ENCODE measurements at regions not wholly inside any gene's neighbourhood (a gene's known extent, or its start where the extent isn't known, plus 50 kb on each side); places are given as distances from the start of the nearest gene placed in this dataset.
"Not testable (repeated sequence)": the region's sequence is repeated elsewhere in the genome, so short reads cannot be mapped to it uniquely, and the experiment has no call there.

DNA sequence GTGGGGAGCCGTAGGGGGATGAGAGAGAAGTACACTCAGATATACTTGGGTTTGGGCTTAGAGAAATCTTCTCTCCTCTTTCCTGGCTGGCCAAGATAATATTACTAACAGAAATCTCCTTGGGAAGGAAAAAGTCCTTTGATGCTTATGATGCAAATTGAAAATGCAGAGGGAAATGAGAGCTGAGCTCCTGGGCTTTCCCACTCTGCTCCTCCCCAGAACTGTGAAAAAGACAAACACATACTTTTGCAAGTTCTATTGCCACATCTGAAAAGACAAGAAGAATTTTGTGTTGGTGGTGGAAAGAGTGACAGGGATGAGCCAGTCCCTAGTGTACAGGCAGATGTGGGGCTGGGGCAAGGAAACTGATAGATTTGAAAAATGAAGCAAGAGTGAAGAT is 185.9 kb downstream of the ANKRD60 start:
- 51 to 88% (median 84%) methylated on average over 1 of the region's 1 CpG for whole genome bisulfite sequencing, 3 donors
- FAIRE-seq (no peak), DNase-seq (no peak)
- no peaks in the 10 kb centered on the region for H3K36me3 ChIP-seq (ENCODE audit: control insufficient read depth in 3 of 3, insufficient read depth in 2 of 3, low read depth in 1 of 3, low read length in 3 of 3)
- no peaks in the 10 kb centered on the region for H3K27me3 ChIP-seq (ENCODE audit: control insufficient read depth in 3 of 3, insufficient read depth in 3 of 3, low read length in 3 of 3)
- no peak overlapping the region for H3K27ac ChIP-seq (ENCODE audit: low read depth in 1 of 3, low read length in 2 of 3)
- H3K4me1 ChIP-seq (ENCODE audit: control insufficient read depth in 3 of 3, insufficient read depth in 2 of 3, low read depth in 1 of 3, low read length in 2 of 3): no peaks in the 10 kb centered on the region
- no peaks in the 10 kb centered on the region for H3K9me3 ChIP-seq (ENCODE audit: control insufficient read depth in 2 of 2, insufficient read depth in 1 of 2, low read depth in 1 of 2, low read length in 1 of 2)
- no peak overlapping the region for H3K4me3 ChIP-seq (ENCODE audit: low read depth in 1 of 3, low read length in 3 of 3)

DNA sequence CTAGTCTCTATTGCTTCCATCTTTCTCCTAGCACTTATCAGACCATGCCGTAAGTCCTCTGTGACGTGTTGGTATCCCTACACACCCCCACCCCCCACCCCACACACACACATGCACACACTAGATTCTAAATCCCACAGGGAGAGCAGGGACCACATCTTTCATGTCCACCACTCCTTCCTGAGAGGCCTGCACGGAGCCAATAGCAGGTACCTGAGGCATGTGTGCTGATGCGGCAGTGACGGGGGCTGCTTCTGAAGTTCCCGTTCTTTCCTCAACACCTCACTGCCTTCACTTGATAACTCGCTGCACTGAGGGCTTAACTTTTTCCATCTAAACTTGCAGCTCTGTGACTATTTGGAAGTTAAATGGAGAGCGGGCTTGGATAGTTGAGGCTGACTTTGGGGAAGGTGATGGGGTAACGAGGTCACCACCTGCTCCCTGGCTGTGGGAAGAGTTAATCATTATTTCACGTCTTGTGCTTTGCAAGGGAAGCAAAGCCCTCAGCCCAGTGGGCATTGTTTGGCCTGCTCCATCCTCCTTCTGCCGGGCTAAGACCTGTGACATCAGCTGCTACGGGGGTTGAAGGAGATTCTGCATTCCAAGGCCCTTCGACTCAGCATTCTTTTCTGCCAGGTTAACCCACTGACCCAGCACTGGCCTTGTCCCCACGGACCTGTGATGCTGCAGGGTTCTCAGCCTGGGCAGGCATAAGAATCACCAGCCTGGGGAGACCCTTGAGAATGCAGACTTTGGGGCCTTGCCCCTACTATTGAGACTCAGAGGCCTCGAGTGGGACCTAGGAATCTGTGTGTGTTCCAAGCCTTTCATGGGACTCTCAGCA is 187.8 kb downstream of the ANKRD60 start:
- DNase-seq (no peak), FAIRE-seq (no peak)
- no peaks in the 10 kb centered on the region for H3K36me3 ChIP-seq (ENCODE audit: control insufficient read depth in 3 of 3, insufficient read depth in 2 of 3, low read depth in 1 of 3, low read length in 3 of 3)
- no peaks in the 10 kb centered on the region for H3K27me3 ChIP-seq (ENCODE audit: control insufficient read depth in 3 of 3, insufficient read depth in 3 of 3, low read length in 3 of 3)
- 45 to 73% (median 56%) methylated on average over 15 of the region's 15 CpGs for WGBS, 3 donors
- H3K27ac ChIP-seq (ENCODE audit: low read depth in 1 of 3, low read length in 2 of 3): no peak overlapping the region
- no peaks in the 10 kb centered on the region for H3K4me1 ChIP-seq (ENCODE audit: control insufficient read depth in 3 of 3, insufficient read depth in 2 of 3, low read depth in 1 of 3, low read length in 2 of 3)
- no peaks in the 10 kb centered on the region for H3K9me3 ChIP-seq (ENCODE audit: control insufficient read depth in 2 of 2, insufficient read depth in 1 of 2, low read depth in 1 of 2, low read length in 1 of 2)
- no peak overlapping the region for H3K4me3 ChIP-seq (ENCODE audit: low read depth in 1 of 3, low read length in 3 of 3)

DNA sequence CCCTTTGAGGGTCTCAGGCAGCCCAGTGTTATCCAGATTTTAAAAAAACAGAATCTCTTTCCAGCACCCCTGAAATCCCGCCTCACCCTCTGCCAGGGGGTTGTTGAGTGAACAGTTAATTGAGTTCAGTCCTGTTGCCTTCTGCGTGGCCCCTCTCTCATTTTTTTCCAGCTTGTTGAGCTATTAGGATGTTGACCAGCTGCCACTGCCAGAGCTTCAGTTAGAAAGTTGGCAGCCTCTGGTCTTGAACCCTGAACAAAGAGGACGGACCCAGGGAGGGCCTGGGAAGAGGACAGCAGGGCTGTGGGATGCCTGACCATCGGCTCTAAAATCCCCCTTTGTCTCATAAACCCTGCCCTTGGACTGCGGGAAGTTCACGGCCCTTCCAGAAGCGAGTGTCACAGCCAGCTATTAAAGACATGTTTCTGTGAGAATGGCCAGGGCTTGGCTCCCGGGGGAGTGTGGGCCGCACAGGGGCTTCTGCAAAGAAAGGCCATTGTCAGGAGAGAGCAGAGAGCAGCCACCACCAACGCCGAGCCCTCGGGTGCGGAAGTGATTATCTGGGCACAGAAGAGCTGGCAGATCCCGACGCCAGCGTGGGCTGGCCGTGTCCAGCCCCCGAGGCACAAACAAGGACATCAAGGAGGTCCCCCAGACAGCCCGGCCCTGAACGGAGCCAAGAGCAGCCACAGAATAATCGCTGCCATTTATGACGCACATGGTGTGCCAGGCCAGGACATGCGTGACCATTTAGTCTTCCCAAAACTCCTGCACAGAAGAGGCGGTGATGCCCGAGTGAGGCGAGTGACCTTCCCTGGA is 189.0 kb downstream of the ANKRD60 start:
- H3K4me3 ChIP-seq (ENCODE audit: low read depth in 1 of 3, low read length in 3 of 3): no peak overlapping the region

DNA sequence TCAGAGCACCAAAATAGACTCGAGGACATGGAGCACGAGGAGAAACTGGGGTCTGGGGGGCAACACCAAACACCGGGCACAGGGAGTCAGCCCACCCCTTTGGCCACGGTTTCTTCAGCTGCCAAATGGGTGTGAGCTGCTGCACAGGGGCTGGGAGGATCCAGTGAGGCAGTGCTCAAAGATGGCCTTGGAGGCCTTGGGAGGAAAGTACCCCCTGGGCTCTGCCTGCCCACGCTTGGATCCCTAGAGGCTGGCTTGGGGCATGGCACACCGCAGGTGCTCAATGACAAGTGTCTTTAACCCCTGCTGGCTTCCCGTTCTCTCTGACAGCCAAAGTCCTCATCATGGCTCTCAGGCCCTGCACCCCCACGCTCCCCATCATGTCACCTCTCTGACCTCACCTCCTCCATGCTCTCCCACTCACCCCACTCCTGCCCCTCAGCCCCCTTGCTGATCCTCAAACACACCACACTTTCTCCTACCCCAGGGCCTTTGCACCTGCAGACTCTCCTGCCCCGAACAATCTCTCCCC is 190.3 kb downstream of the ANKRD60 start:
- no peak for FAIRE-seq
- 70 to 78% (median 76%) methylated on average over 9 of the region's 9 CpGs for WGBS, 3 donors
- no peak for DNase-seq
- H3K36me3 ChIP-seq (ENCODE audit: control insufficient read depth in 3 of 3, insufficient read depth in 2 of 3, low read depth in 1 of 3, low read length in 3 of 3): no peaks in the 10 kb centered on the region
- H3K9me3 ChIP-seq (ENCODE audit: control insufficient read depth in 2 of 2, insufficient read depth in 1 of 2, low read depth in 1 of 2, low read length in 1 of 2): no peaks in the 10 kb centered on the region
- H3K27me3 ChIP-seq (ENCODE audit: control insufficient read depth in 3 of 3, insufficient read depth in 3 of 3, low read length in 3 of 3): no peaks in the 10 kb centered on the region
- no peak overlapping the region for H3K4me3 ChIP-seq (ENCODE audit: low read depth in 1 of 3, low read length in 3 of 3)
- H3K4me1 ChIP-seq (ENCODE audit: control insufficient read depth in 3 of 3, insufficient read depth in 2 of 3, low read depth in 1 of 3, low read length in 2 of 3): no peaks in the 10 kb centered on the region
- H3K27ac ChIP-seq (ENCODE audit: low read depth in 1 of 3, low read length in 2 of 3): no peak overlapping the region

More for the DNA sequence above, 189.0 kb downstream of the ANKRD60 start:
- 76 to 81% (median 79%) methylated on average over 26 of the region's 26 CpGs for WGBS, 3 donors
- Histone ChIP-seq H3K9me3 (ENCODE audit: control insufficient read depth in 2 of 2, insufficient read depth in 1 of 2, low read depth in 1 of 2, low read length in 1 of 2) (no peaks in the 10 kb centered on the region), H3K36me3 (ENCODE audit: control insufficient read depth in 3 of 3, insufficient read depth in 2 of 3, low read depth in 1 of 3, low read length in 3 of 3) (no peaks in the 10 kb centered on the region), H3K27ac (ENCODE audit: low read depth in 1 of 3, low read length in 2 of 3) (no peak overlapping the region), H3K27me3 (ENCODE audit: control insufficient read depth in 3 of 3, insufficient read depth in 3 of 3, low read length in 3 of 3) (no peaks in the 10 kb centered on the region), H3K4me1 (ENCODE audit: control insufficient read depth in 3 of 3, insufficient read depth in 2 of 3, low read depth in 1 of 3, low read length in 2 of 3) (no peaks in the 10 kb centered on the region)
- no peak for DNase-seq
- no peak for FAIRE-seq

DNA sequence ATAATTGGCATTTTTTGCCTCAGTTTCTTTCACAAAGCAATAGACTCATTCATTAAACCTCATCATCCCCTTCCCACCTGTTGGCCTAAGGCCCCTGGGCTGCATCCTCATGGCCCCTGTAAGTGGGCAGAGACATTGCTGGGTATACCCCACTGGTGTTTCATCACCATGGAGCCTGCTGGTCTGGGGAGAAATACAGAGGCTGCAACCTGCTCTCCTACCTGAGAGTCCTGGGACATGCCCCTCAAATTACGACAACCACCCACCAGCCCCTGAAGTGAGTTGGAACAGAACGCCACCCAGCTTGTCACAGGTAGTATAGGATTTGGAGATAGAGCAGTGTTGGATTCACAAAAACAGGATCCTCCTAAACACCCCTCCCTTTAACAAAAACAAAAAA is 190.8 kb downstream of the ANKRD60 start:
- 88 to 90% (median 89%) methylated on average over 2 of the region's 2 CpGs for whole genome bisulfite sequencing, 3 donors
- FAIRE-seq: no peak
- no peak overlapping the region for H3K4me3 ChIP-seq (ENCODE audit: low read depth in 1 of 3, low read length in 3 of 3)

DNA sequence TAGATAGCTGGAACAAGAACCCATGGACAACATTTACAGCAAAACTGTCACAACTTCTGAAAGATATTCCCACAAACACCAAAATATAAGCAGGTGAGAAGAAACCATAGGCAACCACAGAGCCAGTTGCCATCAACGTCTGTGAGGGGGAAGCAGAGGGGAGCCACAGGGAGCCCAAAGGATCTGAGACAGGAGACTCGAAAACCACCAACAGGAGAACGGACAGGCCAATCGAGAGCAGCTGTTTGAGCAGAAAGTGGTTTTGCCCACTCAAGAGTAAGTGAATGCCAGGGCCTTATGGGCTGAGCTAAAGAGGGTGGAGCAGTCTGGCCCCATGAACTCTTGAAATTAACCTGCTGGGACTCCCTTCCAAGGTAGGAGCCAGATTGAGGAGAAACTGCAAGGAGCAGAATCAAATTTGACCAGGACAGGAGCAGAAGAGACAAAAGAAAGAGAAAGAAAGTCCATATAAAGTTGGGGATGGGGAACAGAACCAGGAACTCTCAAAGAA is 195.4 kb downstream of the ANKRD60 start:
- no peak overlapping the region for H3K27ac ChIP-seq (ENCODE audit: low read depth in 1 of 3, low read length in 2 of 3)
- WGBS, 3 donors: 76 to 91% (median 81%) methylated on average over 4 of the region's 4 CpGs
- H3K4me3 ChIP-seq (ENCODE audit: low read depth in 1 of 3, low read length in 3 of 3): no peak overlapping the region
- H3K9me3 ChIP-seq (ENCODE audit: control insufficient read depth in 2 of 2, insufficient read depth in 1 of 2, low read depth in 1 of 2, low read length in 1 of 2): no peaks in the 10 kb centered on the region
- DNase-seq: no peak
- H3K36me3 ChIP-seq (ENCODE audit: control insufficient read depth in 3 of 3, insufficient read depth in 2 of 3, low read depth in 1 of 3, low read length in 3 of 3): no peaks in the 10 kb centered on the region
- H3K4me1 ChIP-seq (ENCODE audit: control insufficient read depth in 3 of 3, insufficient read depth in 2 of 3, low read depth in 1 of 3, low read length in 2 of 3): no peaks in the 10 kb centered on the region
- peaks cover 0 to 5% (median 0%) of the 10 kb centered on the region in 3 donors for H3K27me3 ChIP-seq (ENCODE audit: control insufficient read depth in 3 of 3, insufficient read depth in 3 of 3, low read length in 3 of 3)
- FAIRE-seq: no peak

More for the DNA sequence above, 190.8 kb downstream of the ANKRD60 start:
- Histone ChIP-seq H3K4me1 (ENCODE audit: control insufficient read depth in 3 of 3, insufficient read depth in 2 of 3, low read depth in 1 of 3, low read length in 2 of 3) (no peaks in the 10 kb centered on the region), H3K27ac (ENCODE audit: low read depth in 1 of 3, low read length in 2 of 3) (no peak overlapping the region), H3K27me3 (ENCODE audit: control insufficient read depth in 3 of 3, insufficient read depth in 3 of 3, low read length in 3 of 3) (no peaks in the 10 kb centered on the region), H3K9me3 (ENCODE audit: control insufficient read depth in 2 of 2, insufficient read depth in 1 of 2, low read depth in 1 of 2, low read length in 1 of 2) (no peaks in the 10 kb centered on the region), H3K36me3 (ENCODE audit: control insufficient read depth in 3 of 3, insufficient read depth in 2 of 3, low read depth in 1 of 3, low read length in 3 of 3) (no peaks in the 10 kb centered on the region)
- DNase-seq: no peak

DNA sequence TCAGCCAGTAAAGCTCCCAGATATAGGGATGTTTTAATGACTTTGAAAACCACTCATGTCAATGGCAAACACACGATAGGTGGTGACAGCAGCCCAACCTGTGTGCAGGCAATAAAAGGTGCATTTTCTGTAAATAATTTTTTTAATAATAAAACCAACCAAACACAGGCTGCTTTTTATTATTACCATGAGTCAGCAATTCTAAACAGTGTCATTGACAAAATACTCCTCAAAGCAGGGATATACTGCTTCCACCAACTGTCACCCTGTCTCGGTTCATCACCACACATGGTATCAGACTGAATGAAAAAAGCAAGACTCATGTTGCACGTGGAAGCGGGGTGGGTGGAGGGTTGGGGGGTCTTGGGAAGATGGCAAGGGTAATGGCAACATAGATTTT is 195.9 kb downstream of the ANKRD60 start:
- Histone ChIP-seq H3K4me1 (ENCODE audit: control insufficient read depth in 3 of 3, insufficient read depth in 2 of 3, low read depth in 1 of 3, low read length in 2 of 3) (no peaks in the 10 kb centered on the region), H3K36me3 (ENCODE audit: control insufficient read depth in 3 of 3, insufficient read depth in 2 of 3, low read depth in 1 of 3, low read length in 3 of 3) (no peaks in the 10 kb centered on the region), H3K4me3 (ENCODE audit: low read depth in 1 of 3, low read length in 3 of 3) (no peak overlapping the region), H3K27me3 (ENCODE audit: control insufficient read depth in 3 of 3, insufficient read depth in 3 of 3, low read length in 3 of 3) (peaks cover 0 to 5% (median 0%) of the 10 kb centered on the region in 3 donors), H3K27ac (ENCODE audit: low read depth in 1 of 3, low read length in 2 of 3) (no peak overlapping the region), H3K9me3 (ENCODE audit: control insufficient read depth in 2 of 2, insufficient read depth in 1 of 2, low read depth in 1 of 2, low read length in 1 of 2) (no peaks in the 10 kb centered on the region)
- WGBS, 3 donors: 59 to 82% (median 76%) methylated on average over 4 of the region's 4 CpGs
- no peak for DNase-seq
- FAIRE-seq: no peak

DNA sequence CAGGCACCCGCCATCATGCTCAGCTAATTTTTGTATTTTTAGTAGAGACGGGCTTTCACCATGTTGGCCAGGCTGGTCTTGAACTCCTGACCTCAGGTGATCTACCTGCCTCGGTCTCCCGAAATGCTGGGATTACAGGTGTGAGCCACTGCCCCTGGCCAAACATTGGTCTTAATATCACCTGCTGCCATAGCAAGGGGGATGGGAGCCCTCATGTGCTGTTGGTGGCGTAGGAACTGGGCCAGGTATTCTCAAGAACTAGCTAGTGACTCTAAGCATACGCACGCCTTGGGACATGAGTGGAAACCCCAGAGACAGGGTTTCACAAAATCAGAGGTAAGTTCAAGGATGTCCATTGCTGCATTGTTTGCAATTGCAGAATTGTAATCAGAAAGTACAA is 197.1 kb downstream of the ANKRD60 start:
- 91 to 94% (median 92%) methylated on average over 7 of the region's 7 CpGs for WGBS, 3 donors
- not testable (repeated sequence) for H3K4me1 ChIP-seq (ENCODE audit: control insufficient read depth in 3 of 3, insufficient read depth in 2 of 3, low read depth in 1 of 3, low read length in 2 of 3); H3K27ac ChIP-seq (ENCODE audit: low read depth in 1 of 3, low read length in 2 of 3); H3K4me3 ChIP-seq (ENCODE audit: low read depth in 1 of 3, low read length in 3 of 3); H3K27me3 ChIP-seq (ENCODE audit: control insufficient read depth in 3 of 3, insufficient read depth in 3 of 3, low read length in 3 of 3); H3K36me3 ChIP-seq (ENCODE audit: control insufficient read depth in 3 of 3, insufficient read depth in 2 of 3, low read depth in 1 of 3, low read length in 3 of 3); H3K9me3 ChIP-seq (ENCODE audit: control insufficient read depth in 2 of 2, insufficient read depth in 1 of 2, low read depth in 1 of 2, low read length in 1 of 2); FAIRE-seq; DNase-seq

All from small intestine (tissue), 7 donors.